Esophagus squamous epithelium (tissue), 5 donors: ENCODE measurements at regions not wholly inside any gene's neighbourhood (a gene's known extent, or its start where the extent isn't known, plus 50 kb on each side); places are given as distances from the start of the nearest gene placed in this dataset.

Experiments used
- DNase-seq: peaks from one replicate; lab custom pipeline; 2025; lab: John Stamatoyannopoulos, UW
- H3K27ac ChIP-seq, 4 donors: fragments of 200-600 bp; sonication (generic); one replicate each; pipeline ENCODE4 v1.5.1; 2016 to 2019; ENCODE audit warnings: mild to moderate bottlenecking in 1 of 4
- H3K27me3 ChIP-seq, 4 donors: fragments of 200-600 bp; sonication (generic); 1 replicate in 3 of 4; 2 replicates in 1 of 4; pipeline versions ENCODE4 v1.5.1 to v1.6.0; 2017 to 2021; ENCODE audit warnings: antibody characterized with exemption in 1 of 4
- H3K36me3 ChIP-seq, 3 donors: fragments of 200-600 bp; sonication (generic); one replicate each; pipeline ENCODE4 v1.5.1; 2016 to 2019
- H3K4me1 ChIP-seq, 3 donors: fragments of 200-600 bp; sonication (generic); one replicate each; pipeline ENCODE4 v1.5.1; 2017 to 2019
- H3K4me3 ChIP-seq, 4 donors: fragments of 200-600 bp; sonication (generic); 1 replicate in 3 of 4; 2 replicates in 1 of 4; pipeline ENCODE4 v1.5.1; 2016 to 2019; ENCODE audit warnings: mild to moderate bottlenecking in 2 of 4, moderate library complexity in 1 of 4
- H3K9me3 ChIP-seq, 3 donors: fragments of 200-600 bp; sonication (generic); one replicate each; pipeline ENCODE4 v1.5.1; 2016 to 2019
- POLR2A ChIP-seq, 4 donors: fragments of 450-650 bp; IDR thresholded peaks; one replicate each; pipeline ENCODE4 v1.6.1; 2017; ENCODE audit warnings: antibody characterized with exemption in 4 of 4, mild to moderate bottlenecking in 4 of 4, moderate library complexity in 3 of 4
- WGBS, 2 donors: methylation state at CpG; one replicate each; pipeline ENCODE4 v1.1.5; 2018; 5-methylcytosine and 5-hydroxymethylcytosine counted together
- intact Hi-C: fragments of 100-400 bp; cut with DNase I; formaldehyde crosslinking; loops from one replicate; pipeline ENCODE4 v1.15.0; 2022
- TF ChIP-seq, protein P1 (sequence below), 6 experiments: fragments of 450-650 bp in 4 of 6; fragments of 200-600 bp in 2 of 6; sonication (generic) in 2 of 6; IDR thresholded peaks; one replicate each; pipeline ENCODE4 v1.5.1; 2016 to 2019; ENCODE audit warnings: antibody characterized with exemption in 6 of 6, mild to moderate bottlenecking in 4 of 6, moderate library complexity in 4 of 6
- donor health status: DM: yes; HTN: yes; CAD: no.

DNA sequence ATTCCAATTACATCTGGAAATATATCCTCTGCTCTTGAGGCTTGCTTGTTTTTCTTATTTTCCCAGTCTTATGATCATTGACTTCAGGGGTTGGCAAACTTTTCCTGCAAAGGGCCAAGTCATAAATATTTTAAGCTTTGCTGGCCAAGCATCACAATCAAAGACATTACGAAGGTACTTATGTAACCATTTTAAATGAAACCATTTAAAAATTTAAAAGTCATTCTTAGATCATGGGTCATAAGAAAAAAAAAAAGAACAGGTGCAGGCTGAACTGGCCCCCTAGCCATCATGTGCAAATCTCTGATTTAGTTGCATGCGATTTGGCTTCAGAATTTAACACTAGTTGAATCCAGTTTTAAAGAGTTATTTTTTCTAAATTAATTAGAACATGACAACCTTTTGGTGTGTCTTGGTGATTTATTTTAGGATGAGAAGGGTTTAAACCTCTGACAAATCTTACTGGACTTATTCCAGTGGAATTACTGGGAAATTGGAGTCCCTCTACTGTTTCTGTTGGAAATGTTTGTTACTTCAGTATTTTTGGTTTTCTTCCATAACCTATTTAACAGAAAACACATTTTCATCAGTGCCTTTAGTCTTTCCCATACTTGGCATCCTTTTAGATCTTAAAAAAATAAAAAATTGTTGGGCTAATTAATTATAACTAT lies 148.1 kb downstream of the NHLRC3 start:
- intact Hi-C loops: no loop called here
- H3K4me3 ChIP-seq: no peak overlapping the region
- peaks cover 0 to 3% (median 0%) of the 10 kb centered on the region in 4 donors for H3K27me3 ChIP-seq
- peaks cover 0 to 6% (median 0%) of the 10 kb centered on the region in 3 donors for H3K4me1 ChIP-seq
- TF ChIP-seq POLR2A (IDR thresholded peaks at IDR 0.05): no peak
- TF ChIP-seq, protein P1, sequence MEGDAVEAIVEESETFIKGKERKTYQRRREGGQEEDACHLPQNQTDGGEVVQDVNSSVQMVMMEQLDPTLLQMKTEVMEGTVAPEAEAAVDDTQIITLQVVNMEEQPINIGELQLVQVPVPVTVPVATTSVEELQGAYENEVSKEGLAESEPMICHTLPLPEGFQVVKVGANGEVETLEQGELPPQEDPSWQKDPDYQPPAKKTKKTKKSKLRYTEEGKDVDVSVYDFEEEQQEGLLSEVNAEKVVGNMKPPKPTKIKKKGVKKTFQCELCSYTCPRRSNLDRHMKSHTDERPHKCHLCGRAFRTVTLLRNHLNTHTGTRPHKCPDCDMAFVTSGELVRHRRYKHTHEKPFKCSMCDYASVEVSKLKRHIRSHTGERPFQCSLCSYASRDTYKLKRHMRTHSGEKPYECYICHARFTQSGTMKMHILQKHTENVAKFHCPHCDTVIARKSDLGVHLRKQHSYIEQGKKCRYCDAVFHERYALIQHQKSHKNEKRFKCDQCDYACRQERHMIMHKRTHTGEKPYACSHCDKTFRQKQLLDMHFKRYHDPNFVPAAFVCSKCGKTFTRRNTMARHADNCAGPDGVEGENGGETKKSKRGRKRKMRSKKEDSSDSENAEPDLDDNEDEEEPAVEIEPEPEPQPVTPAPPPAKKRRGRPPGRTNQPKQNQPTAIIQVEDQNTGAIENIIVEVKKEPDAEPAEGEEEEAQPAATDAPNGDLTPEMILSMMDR (IDR thresholded peaks at IDR 0.05): no peak
- 25 to 40% methylated on average over 2 of the region's 2 CpGs for WGBS, 2 donors
- H3K36me3 ChIP-seq: no peaks in the 10 kb centered on the region
- peak overlapping the region in 3 of 4 donors; percentile 18 to 71 (median 67) for H3K27ac ChIP-seq
- DNase-seq: no peak
- H3K9me3 ChIP-seq: no peaks in the 10 kb centered on the region

DNA sequence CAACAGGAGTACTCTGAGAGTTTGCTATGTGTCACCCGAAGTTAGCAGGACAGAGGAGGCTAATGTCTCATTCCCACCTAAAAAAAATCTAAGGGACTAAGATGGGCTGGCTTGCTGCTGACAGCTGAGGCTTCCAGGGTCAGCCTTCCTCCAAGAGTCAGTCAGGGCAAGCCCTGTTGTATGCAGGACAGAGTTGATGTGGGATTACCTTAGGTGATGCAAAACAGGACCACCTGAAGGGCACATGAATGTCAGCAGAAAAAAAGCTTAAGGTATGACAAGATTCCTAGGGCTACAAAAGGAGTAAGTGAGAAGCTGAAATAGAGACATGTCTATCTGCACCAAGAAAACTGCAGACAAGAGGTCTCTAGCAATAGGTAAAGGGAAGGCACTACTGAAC lies 151.5 kb downstream of the NHLRC3 start:
- no peak overlapping the region for H3K4me3 ChIP-seq
- no peak overlapping the region for H3K27ac ChIP-seq
- H3K36me3 ChIP-seq: no peaks in the 10 kb centered on the region
- DNase-seq: no peak
- intact Hi-C loops: no loop called here
- H3K4me1 ChIP-seq: peaks cover 0 to 6% (median 0%) of the 10 kb centered on the region in 3 donors
- TF ChIP-seq, protein P1 (IDR thresholded peaks at IDR 0.05): no peak
- TF ChIP-seq POLR2A (IDR thresholded peaks at IDR 0.05): no peak
- no peaks in the 10 kb centered on the region for H3K9me3 ChIP-seq
- H3K27me3 ChIP-seq: no peaks in the 10 kb centered on the region
- WGBS, 2 donors: 50 to 86% methylated on average over 1 of the region's 1 CpG

- 21 to 29% methylated on average over 5 of the region's 5 CpGs for WGBS, 2 donors
- Histone ChIP-seq H3K4me1 (peaks cover 0 to 5% (median 0%) of the 10 kb centered on the region in 3 donors), H3K36me3 (no peaks in the 10 kb centered on the region), H3K27ac (peak overlapping the region in 1 of 4 donors; percentile 53), H3K9me3 (no peaks in the 10 kb centered on the region), H3K4me3 (no peak overlapping the region), H3K27me3 (no peaks in the 10 kb centered on the region)
- no peak for DNase-seq
- intact Hi-C loops: no loop called here
- TF ChIP-seq, protein P1 (IDR thresholded peaks at IDR 0.05): no peak
- no peak for TF ChIP-seq POLR2A (IDR thresholded peaks at IDR 0.05)
These were observed 158.8 kb downstream of the NHLRC3 start for GRCh38 chr13:39196965-39197646.

GRCh38 chr13:39197647-39198007 lies 159.4 kb downstream of the NHLRC3 start:
- Histone ChIP-seq H3K27me3 (no peaks in the 10 kb centered on the region), H3K4me3 (no peak overlapping the region), H3K27ac (peak overlapping the region in 3 of 4 donors; percentile 3 to 53 (median 31)), H3K9me3 (no peaks in the 10 kb centered on the region), H3K36me3 (no peaks in the 10 kb centered on the region), H3K4me1 (peaks cover 0 to 5% (median 0%) of the 10 kb centered on the region in 3 donors)
- TF ChIP-seq, protein P1 (IDR thresholded peaks at IDR 0.05): no peak
- no peak for TF ChIP-seq POLR2A (IDR thresholded peaks at IDR 0.05)
- intact Hi-C loops: no loop called here
- no peak for DNase-seq

GRCh38 chr13:39200249-39200910 lies 162.1 kb downstream of the NHLRC3 start:
- TF ChIP-seq POLR2A (IDR thresholded peaks at IDR 0.05): no peak
- TF ChIP-seq, protein P1 (IDR thresholded peaks at IDR 0.05): no peak
- no peaks in the 10 kb centered on the region for H3K36me3 ChIP-seq
- intact Hi-C loops: no loop called here
- no peaks in the 10 kb centered on the region for H3K9me3 ChIP-seq
- H3K4me1 ChIP-seq: peaks cover 0 to 5% (median 0%) of the 10 kb centered on the region in 3 donors
- DNase-seq: no peak
- no peak overlapping the region for H3K27ac ChIP-seq
- 65 to 69% methylated on average over 4 of the region's 4 CpGs for WGBS, 2 donors
- no peak overlapping the region for H3K4me3 ChIP-seq
- H3K27me3 ChIP-seq: peaks cover 0 to 3% (median 0%) of the 10 kb centered on the region in 4 donors
